ENCODE measurements at regions not wholly inside any gene's neighbourhood (a gene's known extent, or its start where the extent isn't known, plus 50 kb on each side); places are given as distances from the start of the nearest gene placed in this dataset.
A peak's percentile ranks its signal among the peaks of the same experiment; 100 is the strongest.

GRCh38 chr13:50599046-50599445 lies 244.4 kb downstream of the DLEU7 start:
- DNase-seq, result no peak
- TF ChIP-seq CTCF (IDR thresholded peaks at IDR 0.05), result no peak
- no peak for TF ChIP-seq POLR2A (IDR thresholded peaks at IDR 0.05)
- no peak for ATAC-seq
- intact Hi-C loops (cut with DNase I), result loop anchor here in 5 of 10 donors (5.0 to 10.0 kb wide), 5 partner anchors 83 to 474 kb away; no protein-coding TSS in a partner anchor
- H3K9me3 ChIP-seq, result no peaks in the 10 kb centered on the region
- no peaks in the 10 kb centered on the region for H3K36me3 ChIP-seq
- H3K4me3 ChIP-seq, result no peak overlapping the region
- H3K27me3 ChIP-seq, result no peaks in the 10 kb centered on the region
- peaks cover 0 to 53% (median 31%) of the 10 kb centered on the region in 12 donors for H3K4me1 ChIP-seq
- H3K27ac ChIP-seq, result no peak overlapping the region
- WGBS, 4 donors, result 31 to 60% (median 43%) methylated on average over 5 of the region's 5 CpGs

- ATAC-seq, result no peak
- intact Hi-C loops (cut with DNase I), result loop anchor here in 5 of 10 donors (5.0 to 10.0 kb wide), 6 partner anchors 65 to 475 kb away; no protein-coding TSS in a partner anchor
- no peak overlapping the region for H3K4me3 ChIP-seq
Observed at GRCh38 chr13:50599927-50600326, 243.6 kb downstream of the DLEU7 start.

GRCh38 chr13:50608370-50608769 lies 235.1 kb downstream of the DLEU7 start:
- TF ChIP-seq CTCF (IDR thresholded peaks at IDR 0.05), result no peak
- no peak for TF ChIP-seq POLR2A (IDR thresholded peaks at IDR 0.05)
- intact Hi-C loops (cut with DNase I), result loop anchor here in 1 of 10 donors (10.0 kb wide), 1 partner anchor 56 kb away; no protein-coding TSS in a partner anchor
- no peaks in the 10 kb centered on the region for H3K9me3 ChIP-seq
- ATAC-seq (no peak), DNase-seq (no peak)
- H3K27ac ChIP-seq, result no peak overlapping the region
- 84 to 89% (median 88%) methylated on average over 7 of the region's 7 CpGs for WGBS, 4 donors
- H3K4me3 ChIP-seq, result no peak overlapping the region
- no peaks in the 10 kb centered on the region for H3K36me3 ChIP-seq
- no peaks in the 10 kb centered on the region for H3K27me3 ChIP-seq
- peaks cover 0 to 4% (median 0%) of the 10 kb centered on the region in 12 donors for H3K4me1 ChIP-seq

More at GRCh38 chr13:50599927-50600326, 243.6 kb downstream of the DLEU7 start:
- H3K27ac ChIP-seq, result peak overlapping the region in 1 of 12 donors; percentile 4
- H3K4me1 ChIP-seq, result peaks cover 0 to 44% (median 23%) of the 10 kb centered on the region in 12 donors
- 39 to 56% (median 46%) methylated on average over 2 of the region's 2 CpGs for WGBS, 4 donors
- no peaks in the 10 kb centered on the region for H3K36me3 ChIP-seq
- no peaks in the 10 kb centered on the region for H3K27me3 ChIP-seq
- H3K9me3 ChIP-seq, result no peaks in the 10 kb centered on the region
- no peak for DNase-seq
- TF ChIP-seq POLR2A (IDR thresholded peaks at IDR 0.05), result no peak
- TF ChIP-seq CTCF (IDR thresholded peaks at IDR 0.05), result no peak

GRCh38 chr13:50609011-50609410 lies 234.5 kb downstream of the DLEU7 start:
- intact Hi-C loops (cut with DNase I), result loop anchor here in 1 of 10 donors (10.0 kb wide), 1 partner anchor 56 kb away; no protein-coding TSS in a partner anchor
- H3K4me1 ChIP-seq, result peaks cover 0 to 8% (median 0%) of the 10 kb centered on the region in 12 donors
- no peaks in the 10 kb centered on the region for H3K9me3 ChIP-seq
- ATAC-seq (no peak), DNase-seq (no peak)
- no peak for TF ChIP-seq POLR2A (IDR thresholded peaks at IDR 0.05)
- TF ChIP-seq CTCF (IDR thresholded peaks at IDR 0.05), result no peak
- H3K27me3 ChIP-seq, result no peaks in the 10 kb centered on the region
- H3K4me3 ChIP-seq, result no peak overlapping the region
- 83 to 89% (median 86%) methylated on average over 3 of the region's 3 CpGs for WGBS, 4 donors
- H3K36me3 ChIP-seq, result no peaks in the 10 kb centered on the region
- H3K27ac ChIP-seq, result no peak overlapping the region

Measured in heart left ventricle (tissue), 16 donors.